Smooth muscle cell (in vitro differentiated cells): ENCODE measurements at regions not wholly inside any gene's neighbourhood (a gene's known extent, or its start where the extent isn't known, plus 50 kb on each side); places are given as distances from the start of the nearest gene placed in this dataset.
A peak's percentile ranks its signal among the peaks of the same experiment; 100 is the strongest.

Experiments used
- DNase-seq: peaks from one replicate; lab custom pipeline; 2025; ENCODE audit not compliant: unreplicated experiment; lab: John Stamatoyannopoulos, UW
- H2AFZ ChIP-seq: fragments of 200-600 bp; sonication (generic); 2 replicates; pipeline ENCODE4 v1.6.0; 2016; ENCODE audit warnings: antibody characterized with exemption, low read depth, mild to moderate bottlenecking
- H3F3A ChIP-seq: fragments of 200-600 bp; sonication (generic); 2 replicates; pipeline ENCODE4 v1.6.0; 2017; ENCODE audit warnings: antibody characterized with exemption, low read depth
- H3K27ac ChIP-seq: fragments of 200-600 bp; sonication (generic); 2 replicates; pipeline ENCODE4 v1.5.1; 2016; ENCODE audit warnings: low read depth, mild to moderate bottlenecking
- H3K27me3 ChIP-seq: fragments of 200-600 bp; sonication (generic); 2 replicates; pipeline ENCODE4 v1.6.1; 2016; ENCODE audit warnings: low read depth, mild to moderate bottlenecking
- H3K36me3 ChIP-seq: fragments of 200-600 bp; sonication (generic); 2 replicates; pipeline ENCODE4 v1.5.1; 2016; ENCODE audit warnings: low read depth
- H3K4me1 ChIP-seq: fragments of 200-600 bp; sonication (generic); 2 replicates; pipeline ENCODE4 v1.5.1; 2016; ENCODE audit warnings: low read depth
- H3K4me2 ChIP-seq: fragments of 200-600 bp; sonication (generic); 2 replicates; pipeline ENCODE4 v1.6.0; 2016; ENCODE audit warnings: mild to moderate bottlenecking
- H3K4me3 ChIP-seq: fragments of 200-600 bp; sonication (generic); 2 replicates; pipeline ENCODE4 v1.5.1; 2016; ENCODE audit warnings: mild to moderate bottlenecking
- H3K79me2 ChIP-seq: fragments of 200-600 bp; sonication (generic); 2 replicates; pipeline ENCODE4 v1.6.0; 2016; ENCODE audit warnings: low read depth, mild to moderate bottlenecking
- H3K9ac ChIP-seq: fragments of 200-600 bp; sonication (generic); 2 replicates; pipeline ENCODE4 v1.6.0; 2016; ENCODE audit warnings: low read depth
- H3K9me3 ChIP-seq: fragments of 200-600 bp; sonication (generic); replicated peaks from 2 replicates; pipeline ENCODE4 v1.5.1; 2016; ENCODE audit warnings: low read depth
- H4K20me1 ChIP-seq: fragments of 200-600 bp; sonication (generic); 2 replicates; pipeline ENCODE4 v1.6.0; 2016; ENCODE audit warnings: low read depth
- CTCF ChIP-seq: fragments of 200-600 bp; sonication (generic); IDR thresholded peaks from 2 replicates; pipeline ENCODE4 v1.5.1; 2017; ENCODE audit warnings: borderline replicate concordance, mild to moderate bottlenecking, antibody characterized with exemption; ENCODE audit not compliant: insufficient read depth, poor library complexity, severe bottlenecking
- WGBS: methylation state at CpG from one replicate; pipeline ENCODE4 v1.1.7; 2016; ENCODE audit warnings: low lambda C conversion rate; 5-methylcytosine and 5-hydroxymethylcytosine counted together

- 50% methylated on average over 16 of the region's 16 CpGs for WGBS
- H3F3A ChIP-seq = no peaks in the 10 kb centered on the region
- DNase-seq = no peak
- H3K4me1 ChIP-seq = no peaks in the 10 kb centered on the region
- no peak overlapping the region for H3K9ac ChIP-seq
- TF ChIP-seq CTCF = no peak
- H3K4me3 ChIP-seq = no peak overlapping the region
- H3K27ac ChIP-seq = no peak overlapping the region
- H3K4me2 ChIP-seq = peak overlapping the region; percentile 81
- no peaks in the 10 kb centered on the region for H3K27me3 ChIP-seq
- H4K20me1 ChIP-seq = no peaks in the 10 kb centered on the region
- no peaks in the 10 kb centered on the region for H3K36me3 ChIP-seq
- no peaks in the 10 kb centered on the region for H3K79me2 ChIP-seq
- no peaks in the 10 kb centered on the region for H3K9me3 ChIP-seq
- H2AFZ ChIP-seq = peak overlapping the region; percentile 78
Measured at GRCh38 chr19:30686826-30687566, 314.8 kb downstream of the ZNF536 start.

DNA sequence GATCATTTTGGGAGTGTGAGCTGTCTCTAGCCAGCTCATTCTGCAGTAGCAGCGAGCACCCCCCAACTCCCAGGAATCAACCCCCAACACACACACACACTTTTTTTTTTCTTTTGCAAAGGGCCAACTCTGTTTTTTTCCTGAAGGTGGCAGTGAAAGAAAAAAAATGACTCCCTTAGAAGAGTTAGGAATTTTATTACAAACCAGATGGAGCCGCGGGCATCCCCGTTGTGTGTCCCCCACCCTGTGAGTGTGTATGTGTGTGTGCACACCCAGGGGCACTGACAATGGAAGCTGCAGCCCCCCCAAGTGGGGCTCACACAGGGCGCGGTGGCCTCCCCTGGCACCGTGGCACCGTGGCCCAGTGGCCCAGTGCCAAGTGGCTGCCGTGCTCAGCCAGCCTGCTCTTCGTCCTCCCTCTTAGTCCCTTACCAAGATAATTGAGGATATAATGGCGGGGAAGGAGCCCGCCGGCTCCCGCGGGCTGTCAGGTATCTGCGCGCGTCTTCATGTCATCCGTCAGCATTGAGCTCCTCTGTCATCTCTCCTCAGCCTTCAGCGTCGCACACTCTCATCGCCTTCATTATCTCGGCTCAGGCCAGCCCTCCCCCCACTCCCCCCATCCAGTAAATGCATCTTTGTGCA is 314.1 kb downstream of the ZNF536 start:
- H3K4me2 ChIP-seq = peak overlapping the region; percentile 81
- H3K27me3 ChIP-seq = no peaks in the 10 kb centered on the region
- H3K27ac ChIP-seq = no peak overlapping the region
- 47% methylated on average over 23 of the region's 23 CpGs for WGBS
- no peaks in the 10 kb centered on the region for H3K79me2 ChIP-seq
- peak overlapping the region; percentile 78 for H2AFZ ChIP-seq
- peak; percentile 17 for TF ChIP-seq CTCF
- DNase-seq = no peak
- H3F3A ChIP-seq = no peaks in the 10 kb centered on the region
- no peaks in the 10 kb centered on the region for H3K9me3 ChIP-seq
- H3K36me3 ChIP-seq = no peaks in the 10 kb centered on the region
- H4K20me1 ChIP-seq = no peaks in the 10 kb centered on the region
- H3K4me1 ChIP-seq = no peaks in the 10 kb centered on the region
- H3K4me3 ChIP-seq = peak overlapping the region; percentile 35
- H3K9ac ChIP-seq = no peak overlapping the region

GRCh38 chr19:30685426-30686000 is 313.3 kb downstream of the ZNF536 start:
- no peaks in the 10 kb centered on the region for H3K27me3 ChIP-seq
- H3K27ac ChIP-seq = no peak overlapping the region
- 87% methylated on average over 13 of the region's 13 CpGs for WGBS
- H3F3A ChIP-seq = no peaks in the 10 kb centered on the region
- H3K9ac ChIP-seq = no peak overlapping the region
- no peaks in the 10 kb centered on the region for H3K9me3 ChIP-seq
- TF ChIP-seq CTCF = no peak
- no peaks in the 10 kb centered on the region for H3K4me1 ChIP-seq
- H4K20me1 ChIP-seq = no peaks in the 10 kb centered on the region
- no peaks in the 10 kb centered on the region for H3K36me3 ChIP-seq
- no peak overlapping the region for H3K4me3 ChIP-seq
- H2AFZ ChIP-seq = no peak overlapping the region
- DNase-seq = no peak
- no peak overlapping the region for H3K4me2 ChIP-seq
- H3K79me2 ChIP-seq = no peaks in the 10 kb centered on the region

DNA sequence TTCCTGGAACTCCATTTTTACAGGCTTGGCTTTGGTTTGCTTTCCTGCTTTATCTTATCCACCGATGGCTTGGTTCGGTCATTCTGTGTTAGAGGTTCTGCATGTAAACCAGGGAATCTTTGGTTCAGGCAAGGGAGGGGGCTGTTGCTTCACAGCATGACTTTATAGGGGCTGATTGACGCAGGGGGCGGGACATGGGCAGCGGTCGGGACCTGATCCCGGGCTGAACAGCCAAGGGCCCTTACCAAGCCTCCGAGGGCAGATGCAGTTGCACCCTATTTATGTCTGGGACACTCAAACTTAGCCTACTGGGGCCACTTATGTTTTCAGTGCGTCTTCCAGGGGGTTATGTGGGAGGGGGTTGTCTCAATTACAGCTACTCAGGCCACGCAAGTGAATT is 312.4 kb downstream of the ZNF536 start:
- no peak overlapping the region for H3K9ac ChIP-seq
- H3F3A ChIP-seq = no peaks in the 10 kb centered on the region
- TF ChIP-seq CTCF = no peak

More for the DNA sequence above, 312.4 kb downstream of the ZNF536 start:
- Histone ChIP-seq H2AFZ (no peak overlapping the region), H3K4me1 (no peaks in the 10 kb centered on the region), H3K4me3 (no peak overlapping the region), H3K27ac (no peak overlapping the region), H3K27me3 (no peaks in the 10 kb centered on the region), H3K4me2 (no peak overlapping the region), H3K79me2 (no peaks in the 10 kb centered on the region), H3K36me3 (no peaks in the 10 kb centered on the region), H4K20me1 (no peaks in the 10 kb centered on the region), H3K9me3 (no peaks in the 10 kb centered on the region)
- no peak for DNase-seq
- WGBS = 77% methylated on average over 10 of the region's 10 CpGs
